ENCODE measurements at regions not wholly inside any gene's neighbourhood (a gene's known extent, or its start where the extent isn't known, plus 50 kb on each side); places are given as distances from the start of the nearest gene placed in this dataset.

DNA sequence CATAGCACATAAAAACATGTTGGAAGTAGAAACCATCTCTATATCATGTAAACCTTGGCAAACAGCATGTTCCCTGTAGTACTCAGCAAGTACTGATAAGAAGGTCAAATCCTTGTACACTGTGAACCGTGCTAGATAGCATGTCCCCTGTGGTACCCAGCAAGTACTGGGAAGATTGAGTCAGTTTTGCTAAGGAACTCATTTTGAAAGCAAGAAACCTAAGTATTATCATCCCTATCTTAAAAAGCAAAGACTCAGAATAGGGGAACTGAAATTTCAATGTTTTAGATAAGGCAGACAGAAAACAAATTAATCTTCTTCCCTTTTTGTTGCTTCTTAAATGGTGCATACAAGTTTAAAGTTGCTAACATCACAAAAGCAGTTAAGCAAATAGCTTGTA, 180.2 kb downstream of the RBM46 start:
- Histone ChIP-seq H3K9me2 (ENCODE audit: insufficient read depth, low read length) (no peaks in the 10 kb centered on the region), H3K36me3 (ENCODE audit: insufficient read depth, low read length) (no peaks in the 10 kb centered on the region), H3K4me3 (ENCODE audit: low read length) (no peak overlapping the region), H3K9me3 (ENCODE audit: low read length) (no peaks in the 10 kb centered on the region), H3K27ac (ENCODE audit: low read length) (no peak overlapping the region), H3K79me2 (replicated peaks; ENCODE audit: insufficient read depth, low read length) (no peaks in the 10 kb centered on the region), H3K9ac (ENCODE audit: low read length) (no peak overlapping the region), H3K27me3 (ENCODE audit: insufficient read depth, low read depth, low read length) (no peaks in the 10 kb centered on the region), H4K20me1 (ENCODE audit: insufficient read depth) (no peaks in the 10 kb centered on the region), H3F3A (ENCODE audit: insufficient read depth, low read length, poor library complexity, severe bottlenecking) (no peaks in the 10 kb centered on the region), H3K4me2 (ENCODE audit: low read length) (no peak overlapping the region), H2AFZ (ENCODE audit: low read depth, low read length) (no peak overlapping the region)
- TF ChIP-seq RAD21 (conservative IDR thresholded peaks at IDR 0.05) = no peak
- TF ChIP-seq MXI1 (conservative IDR thresholded peaks at IDR 0.05; ENCODE audit: poor library complexity, severe bottlenecking) = no peak
- TF ChIP-seq SMC3 (conservative IDR thresholded peaks at IDR 0.05; ENCODE audit: poor library complexity) = no peak
- TF ChIP-seq, protein P1, sequence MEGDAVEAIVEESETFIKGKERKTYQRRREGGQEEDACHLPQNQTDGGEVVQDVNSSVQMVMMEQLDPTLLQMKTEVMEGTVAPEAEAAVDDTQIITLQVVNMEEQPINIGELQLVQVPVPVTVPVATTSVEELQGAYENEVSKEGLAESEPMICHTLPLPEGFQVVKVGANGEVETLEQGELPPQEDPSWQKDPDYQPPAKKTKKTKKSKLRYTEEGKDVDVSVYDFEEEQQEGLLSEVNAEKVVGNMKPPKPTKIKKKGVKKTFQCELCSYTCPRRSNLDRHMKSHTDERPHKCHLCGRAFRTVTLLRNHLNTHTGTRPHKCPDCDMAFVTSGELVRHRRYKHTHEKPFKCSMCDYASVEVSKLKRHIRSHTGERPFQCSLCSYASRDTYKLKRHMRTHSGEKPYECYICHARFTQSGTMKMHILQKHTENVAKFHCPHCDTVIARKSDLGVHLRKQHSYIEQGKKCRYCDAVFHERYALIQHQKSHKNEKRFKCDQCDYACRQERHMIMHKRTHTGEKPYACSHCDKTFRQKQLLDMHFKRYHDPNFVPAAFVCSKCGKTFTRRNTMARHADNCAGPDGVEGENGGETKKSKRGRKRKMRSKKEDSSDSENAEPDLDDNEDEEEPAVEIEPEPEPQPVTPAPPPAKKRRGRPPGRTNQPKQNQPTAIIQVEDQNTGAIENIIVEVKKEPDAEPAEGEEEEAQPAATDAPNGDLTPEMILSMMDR (IDR thresholded peaks at IDR 0.05; ENCODE audit: poor library complexity, severe bottlenecking) = no peak
- no peak for TF ChIP-seq TAF1 (IDR thresholded peaks at IDR 0.05; ENCODE audit: low read depth)
- TF ChIP-seq EZH2 (IDR thresholded peaks at IDR 0.05; ENCODE audit: borderline replicate concordance, insufficient read depth, low read length, poor library complexity, severe bottlenecking) = no peak
- no peak for TF ChIP-seq POLR2AphosphoS5 (IDR thresholded peaks at IDR 0.05)
- TF ChIP-seq EP300 (conservative IDR thresholded peaks at IDR 0.05; ENCODE audit: poor library complexity, severe bottlenecking) = no peak
- TF ChIP-seq, protein P2, sequence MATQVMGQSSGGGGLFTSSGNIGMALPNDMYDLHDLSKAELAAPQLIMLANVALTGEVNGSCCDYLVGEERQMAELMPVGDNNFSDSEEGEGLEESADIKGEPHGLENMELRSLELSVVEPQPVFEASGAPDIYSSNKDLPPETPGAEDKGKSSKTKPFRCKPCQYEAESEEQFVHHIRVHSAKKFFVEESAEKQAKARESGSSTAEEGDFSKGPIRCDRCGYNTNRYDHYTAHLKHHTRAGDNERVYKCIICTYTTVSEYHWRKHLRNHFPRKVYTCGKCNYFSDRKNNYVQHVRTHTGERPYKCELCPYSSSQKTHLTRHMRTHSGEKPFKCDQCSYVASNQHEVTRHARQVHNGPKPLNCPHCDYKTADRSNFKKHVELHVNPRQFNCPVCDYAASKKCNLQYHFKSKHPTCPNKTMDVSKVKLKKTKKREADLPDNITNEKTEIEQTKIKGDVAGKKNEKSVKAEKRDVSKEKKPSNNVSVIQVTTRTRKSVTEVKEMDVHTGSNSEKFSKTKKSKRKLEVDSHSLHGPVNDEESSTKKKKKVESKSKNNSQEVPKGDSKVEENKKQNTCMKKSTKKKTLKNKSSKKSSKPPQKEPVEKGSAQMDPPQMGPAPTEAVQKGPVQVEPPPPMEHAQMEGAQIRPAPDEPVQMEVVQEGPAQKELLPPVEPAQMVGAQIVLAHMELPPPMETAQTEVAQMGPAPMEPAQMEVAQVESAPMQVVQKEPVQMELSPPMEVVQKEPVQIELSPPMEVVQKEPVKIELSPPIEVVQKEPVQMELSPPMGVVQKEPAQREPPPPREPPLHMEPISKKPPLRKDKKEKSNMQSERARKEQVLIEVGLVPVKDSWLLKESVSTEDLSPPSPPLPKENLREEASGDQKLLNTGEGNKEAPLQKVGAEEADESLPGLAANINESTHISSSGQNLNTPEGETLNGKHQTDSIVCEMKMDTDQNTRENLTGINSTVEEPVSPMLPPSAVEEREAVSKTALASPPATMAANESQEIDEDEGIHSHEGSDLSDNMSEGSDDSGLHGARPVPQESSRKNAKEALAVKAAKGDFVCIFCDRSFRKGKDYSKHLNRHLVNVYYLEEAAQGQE (IDR thresholded peaks at IDR 0.05; ENCODE audit: borderline replicate concordance) = no peak

DNA sequence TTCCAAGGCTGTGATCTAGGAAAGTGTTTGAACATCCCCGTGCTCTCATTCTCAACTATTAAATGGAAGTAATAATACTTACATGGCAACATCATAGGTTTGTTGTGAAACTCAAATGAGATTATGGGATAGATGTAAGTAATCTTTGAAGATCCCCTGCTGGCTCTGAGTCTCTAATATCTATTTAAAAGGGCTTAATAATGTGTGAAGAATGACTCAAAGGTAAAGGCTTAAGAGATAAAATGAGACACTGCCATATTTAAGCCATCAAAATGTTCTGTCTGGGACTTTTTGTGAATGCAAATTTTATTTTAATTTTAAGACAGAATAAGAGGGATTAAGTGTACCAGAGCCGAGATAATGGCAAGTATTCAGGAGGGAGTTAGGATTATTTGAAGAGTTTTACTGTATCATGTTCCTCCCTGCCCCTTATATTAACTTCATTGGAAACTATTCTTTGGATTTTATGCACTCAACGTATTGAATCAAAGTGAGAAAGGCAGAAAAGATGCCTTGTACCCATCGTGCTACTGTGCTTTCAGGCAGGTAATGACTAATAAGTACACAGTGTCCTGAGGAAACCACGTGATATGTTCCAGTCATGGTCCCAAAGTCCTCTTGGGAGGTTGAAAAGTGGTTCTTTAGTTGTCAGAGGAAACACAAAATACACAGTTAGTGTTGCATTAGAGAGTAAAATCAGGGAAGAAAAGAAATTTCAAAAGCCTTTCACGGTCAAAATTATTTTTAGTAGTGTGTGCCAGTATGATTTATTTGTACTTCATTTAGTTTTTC, 192.4 kb downstream of the RBM46 start:
- H4K20me1 ChIP-seq (ENCODE audit: insufficient read depth) = no peaks in the 10 kb centered on the region
- no peak overlapping the region for H3K27ac ChIP-seq (ENCODE audit: low read length)
- no peaks in the 10 kb centered on the region for H3F3A ChIP-seq (ENCODE audit: insufficient read depth, low read length, poor library complexity, severe bottlenecking)

More for the DNA sequence above, 192.4 kb downstream of the RBM46 start:
- no peak overlapping the region for H3K4me3 ChIP-seq (ENCODE audit: low read length)
- no peak overlapping the region for H3K4me2 ChIP-seq (ENCODE audit: low read length)
- no peak overlapping the region for H2AFZ ChIP-seq (ENCODE audit: low read depth, low read length)
- no peaks in the 10 kb centered on the region for H3K9me3 ChIP-seq (ENCODE audit: low read length)
- no peak overlapping the region for H3K9ac ChIP-seq (ENCODE audit: low read length)
- TF ChIP-seq EP300 (conservative IDR thresholded peaks at IDR 0.05; ENCODE audit: poor library complexity, severe bottlenecking) = no peak
- no peaks in the 10 kb centered on the region for H3K36me3 ChIP-seq (ENCODE audit: insufficient read depth, low read length)
- no peaks in the 10 kb centered on the region for H3K27me3 ChIP-seq (ENCODE audit: insufficient read depth, low read depth, low read length)
- H3K9me2 ChIP-seq (ENCODE audit: insufficient read depth, low read length) = no peaks in the 10 kb centered on the region
- H3K79me2 ChIP-seq (replicated peaks; ENCODE audit: insufficient read depth, low read length) = no peaks in the 10 kb centered on the region
